A549 (cell line): ENCODE measurements at regions not wholly inside any gene's neighbourhood (a gene's known extent, or its start where the extent isn't known, plus 50 kb on each side); places are given as distances from the start of the nearest gene placed in this dataset.
A peak's percentile ranks its signal among the peaks of the same experiment; 100 is the strongest.

Experiments
- CBX2 ChIP-seq: fragments of 200-600 bp; sonication (generic); IDR thresholded peaks from 2 replicates; pipeline ENCODE4 v1.6.1; 2016; ENCODE audit warnings: low read depth, mild to moderate bottlenecking, borderline replicate concordance
- EP300 ChIP-seq, 2 experiments: fragments of >200 bp; sonication (Bioruptor Twin); formaldehyde crosslinking; IDR thresholded peaks; 2 replicates in 1 of 2; 3 replicates in 1 of 2; pipeline ENCODE4 v1.6.1; 2016 to 2017
- GATA3 ChIP-seq: IDR thresholded peaks from 2 replicates; pipeline ENCODE4 v1.6.1; 2012; ENCODE audit warnings: borderline replicate concordance
- HDAC2 ChIP-seq: fragments of 200-600 bp; sonication (generic); IDR thresholded peaks from 2 replicates; pipeline ENCODE4 v1.6.1; 2016
- KDM1A ChIP-seq: fragments of 200-600 bp; sonication (generic); IDR thresholded peaks from 2 replicates; pipeline ENCODE4 v1.6.1; 2016; ENCODE audit warnings: low read depth, mild to moderate bottlenecking
- MAFK ChIP-seq: fragments of 450-650 bp; IDR thresholded peaks from 2 replicates; pipeline ENCODE4 v1.6.1; 2014; ENCODE audit not compliant: partially characterized antibody
- NR3C1 ChIP-seq: fragments of >200 bp; sonication (Bioruptor Twin); formaldehyde crosslinking; IDR thresholded peaks from 3 replicates; pipeline ENCODE4 v1.6.1; 2017
- POLR2A ChIP-seq: IDR thresholded peaks from 2 replicates; pipeline ENCODE4 v1.6.1; 2012; ENCODE audit warnings: mild to moderate bottlenecking, low read length
- POLR2AphosphoS2 ChIP-seq: conservative IDR thresholded peaks from 2 replicates; pipeline ENCODE4 v1.6.1; 2012; ENCODE audit warnings: low read length, improper control_type of control experiment, inconsistent platforms
- TF ChIP-seq, protein P1 (sequence below): fragments of >200 bp; sonication (Bioruptor Twin); formaldehyde crosslinking; IDR thresholded peaks from 3 replicates; pipeline ENCODE4 v1.5.1; 2016
- TF ChIP-seq, protein P2 (sequence below): fragments of 250-450 bp; sonication (Bioruptor Pico); IDR thresholded peaks from 2 replicates; pipeline ENCODE4 v1.5.0; 2021; ENCODE audit warnings: mild to moderate bottlenecking, moderate library complexity, borderline replicate concordance
- TF ChIP-seq, protein P3 (sequence below): fragments of 200-600 bp; sonication (generic); IDR thresholded peaks from 2 replicates; pipeline ENCODE4 v1.6.1; 2016; ENCODE audit warnings: antibody characterized with exemption, mild to moderate bottlenecking, moderate library complexity
- TF ChIP-seq, protein P4 (sequence below): fragments of 450-650 bp; IDR thresholded peaks from 2 replicates; pipeline ENCODE4 v1.6.1; 2014; ENCODE audit warnings: antibody characterized with exemption

DNA sequence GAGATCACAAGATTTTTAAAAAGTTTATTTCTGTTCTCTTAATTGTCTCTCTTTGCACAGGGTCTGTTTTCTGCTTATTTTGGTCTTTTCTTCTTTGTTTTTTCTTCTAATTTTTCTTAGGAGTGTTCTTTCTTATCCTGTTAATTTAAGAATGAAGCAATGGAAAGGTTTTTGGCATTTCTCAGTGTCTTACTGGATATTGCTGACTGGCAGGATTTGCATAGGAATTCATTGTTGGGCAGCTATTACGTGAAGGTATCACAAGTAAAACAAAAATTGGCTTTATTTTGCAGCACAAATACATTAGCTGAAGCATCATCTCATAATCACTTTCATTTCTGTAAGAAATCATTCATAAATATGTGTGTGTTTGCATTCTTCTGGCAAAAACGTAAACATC, 566.9 kb upstream of the CDH6 start:
- TF ChIP-seq POLR2A, result no peak
- TF ChIP-seq, protein P1, sequence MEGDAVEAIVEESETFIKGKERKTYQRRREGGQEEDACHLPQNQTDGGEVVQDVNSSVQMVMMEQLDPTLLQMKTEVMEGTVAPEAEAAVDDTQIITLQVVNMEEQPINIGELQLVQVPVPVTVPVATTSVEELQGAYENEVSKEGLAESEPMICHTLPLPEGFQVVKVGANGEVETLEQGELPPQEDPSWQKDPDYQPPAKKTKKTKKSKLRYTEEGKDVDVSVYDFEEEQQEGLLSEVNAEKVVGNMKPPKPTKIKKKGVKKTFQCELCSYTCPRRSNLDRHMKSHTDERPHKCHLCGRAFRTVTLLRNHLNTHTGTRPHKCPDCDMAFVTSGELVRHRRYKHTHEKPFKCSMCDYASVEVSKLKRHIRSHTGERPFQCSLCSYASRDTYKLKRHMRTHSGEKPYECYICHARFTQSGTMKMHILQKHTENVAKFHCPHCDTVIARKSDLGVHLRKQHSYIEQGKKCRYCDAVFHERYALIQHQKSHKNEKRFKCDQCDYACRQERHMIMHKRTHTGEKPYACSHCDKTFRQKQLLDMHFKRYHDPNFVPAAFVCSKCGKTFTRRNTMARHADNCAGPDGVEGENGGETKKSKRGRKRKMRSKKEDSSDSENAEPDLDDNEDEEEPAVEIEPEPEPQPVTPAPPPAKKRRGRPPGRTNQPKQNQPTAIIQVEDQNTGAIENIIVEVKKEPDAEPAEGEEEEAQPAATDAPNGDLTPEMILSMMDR, result no peak
- TF ChIP-seq, protein P2, sequence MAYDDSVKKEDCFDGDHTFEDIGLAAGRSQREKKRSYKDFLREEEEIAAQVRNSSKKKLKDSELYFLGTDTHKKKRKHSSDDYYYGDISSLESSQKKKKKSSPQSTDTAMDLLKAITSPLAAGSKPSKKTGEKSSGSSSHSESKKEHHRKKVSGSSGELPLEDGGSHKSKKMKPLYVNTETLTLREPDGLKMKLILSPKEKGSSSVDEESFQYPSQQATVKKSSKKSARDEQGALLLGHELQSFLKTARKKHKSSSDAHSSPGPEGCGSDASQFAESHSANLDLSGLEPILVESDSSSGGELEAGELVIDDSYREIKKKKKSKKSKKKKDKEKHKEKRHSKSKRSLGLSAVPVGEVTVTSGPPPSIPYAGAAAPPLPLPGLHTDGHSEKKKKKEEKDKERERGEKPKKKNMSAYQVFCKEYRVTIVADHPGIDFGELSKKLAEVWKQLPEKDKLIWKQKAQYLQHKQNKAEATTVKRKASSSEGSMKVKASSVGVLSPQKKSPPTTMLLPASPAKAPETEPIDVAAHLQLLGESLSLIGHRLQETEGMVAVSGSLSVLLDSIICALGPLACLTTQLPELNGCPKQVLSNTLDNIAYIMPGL (CRISPR knock-in tag), result no peak
- no peak for TF ChIP-seq HDAC2
- TF ChIP-seq POLR2AphosphoS2, result no peak
- TF ChIP-seq, protein P3, sequence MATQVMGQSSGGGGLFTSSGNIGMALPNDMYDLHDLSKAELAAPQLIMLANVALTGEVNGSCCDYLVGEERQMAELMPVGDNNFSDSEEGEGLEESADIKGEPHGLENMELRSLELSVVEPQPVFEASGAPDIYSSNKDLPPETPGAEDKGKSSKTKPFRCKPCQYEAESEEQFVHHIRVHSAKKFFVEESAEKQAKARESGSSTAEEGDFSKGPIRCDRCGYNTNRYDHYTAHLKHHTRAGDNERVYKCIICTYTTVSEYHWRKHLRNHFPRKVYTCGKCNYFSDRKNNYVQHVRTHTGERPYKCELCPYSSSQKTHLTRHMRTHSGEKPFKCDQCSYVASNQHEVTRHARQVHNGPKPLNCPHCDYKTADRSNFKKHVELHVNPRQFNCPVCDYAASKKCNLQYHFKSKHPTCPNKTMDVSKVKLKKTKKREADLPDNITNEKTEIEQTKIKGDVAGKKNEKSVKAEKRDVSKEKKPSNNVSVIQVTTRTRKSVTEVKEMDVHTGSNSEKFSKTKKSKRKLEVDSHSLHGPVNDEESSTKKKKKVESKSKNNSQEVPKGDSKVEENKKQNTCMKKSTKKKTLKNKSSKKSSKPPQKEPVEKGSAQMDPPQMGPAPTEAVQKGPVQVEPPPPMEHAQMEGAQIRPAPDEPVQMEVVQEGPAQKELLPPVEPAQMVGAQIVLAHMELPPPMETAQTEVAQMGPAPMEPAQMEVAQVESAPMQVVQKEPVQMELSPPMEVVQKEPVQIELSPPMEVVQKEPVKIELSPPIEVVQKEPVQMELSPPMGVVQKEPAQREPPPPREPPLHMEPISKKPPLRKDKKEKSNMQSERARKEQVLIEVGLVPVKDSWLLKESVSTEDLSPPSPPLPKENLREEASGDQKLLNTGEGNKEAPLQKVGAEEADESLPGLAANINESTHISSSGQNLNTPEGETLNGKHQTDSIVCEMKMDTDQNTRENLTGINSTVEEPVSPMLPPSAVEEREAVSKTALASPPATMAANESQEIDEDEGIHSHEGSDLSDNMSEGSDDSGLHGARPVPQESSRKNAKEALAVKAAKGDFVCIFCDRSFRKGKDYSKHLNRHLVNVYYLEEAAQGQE, result no peak
- TF ChIP-seq MAFK, result peak; percentile 70
- TF ChIP-seq CBX2, result no peak
- TF ChIP-seq NR3C1, result no peak
- TF ChIP-seq GATA3, result no peak
- TF ChIP-seq, protein P4, sequence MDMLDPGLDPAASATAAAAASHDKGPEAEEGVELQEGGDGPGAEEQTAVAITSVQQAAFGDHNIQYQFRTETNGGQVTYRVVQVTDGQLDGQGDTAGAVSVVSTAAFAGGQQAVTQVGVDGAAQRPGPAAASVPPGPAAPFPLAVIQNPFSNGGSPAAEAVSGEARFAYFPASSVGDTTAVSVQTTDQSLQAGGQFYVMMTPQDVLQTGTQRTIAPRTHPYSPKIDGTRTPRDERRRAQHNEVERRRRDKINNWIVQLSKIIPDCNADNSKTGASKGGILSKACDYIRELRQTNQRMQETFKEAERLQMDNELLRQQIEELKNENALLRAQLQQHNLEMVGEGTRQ, result no peak
- TF ChIP-seq EP300 (IDR thresholded peaks at IDR 0.05), result no peak
- no peak for TF ChIP-seq KDM1A
